IPS DF 19.7 (cell line): ENCODE measurements at regions not wholly inside any gene's neighbourhood (a gene's known extent, or its start where the extent isn't known, plus 50 kb on each side); places are given as distances from the start of the nearest gene placed in this dataset.
A peak's percentile ranks its signal among the peaks of the same experiment; 100 is the strongest.
"Not testable (repeated sequence)": the region's sequence is repeated elsewhere in the genome, so short reads cannot be mapped to it uniquely, and the experiment has no call there.

Source experiments
- DNase-seq: peaks from one replicate; pipeline ENCODE4 v3.0.0-alpha.2; 2013; ENCODE audit warnings: low read depth, low spot score

DNA sequence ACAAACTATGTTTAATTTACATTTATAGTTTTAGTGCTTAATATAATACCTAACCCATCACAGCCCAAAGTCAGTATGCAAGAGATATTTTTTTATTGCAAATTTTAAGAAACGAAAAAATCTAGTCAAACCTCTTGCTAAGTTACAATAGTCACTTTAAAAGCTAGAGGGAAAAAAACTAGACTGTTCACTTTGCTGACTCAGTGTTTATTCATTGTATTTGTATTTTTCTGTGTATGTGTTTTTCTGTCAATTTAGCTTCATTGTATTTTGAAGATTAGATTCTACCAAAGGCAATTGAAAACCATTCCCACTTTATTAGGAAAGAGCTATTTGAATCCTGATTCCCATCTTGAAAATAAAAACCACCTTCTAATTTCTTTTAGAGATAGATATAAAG is 891.5 kb downstream of the SLC16A7 start:
- DNase-seq, result no peak

DNA sequence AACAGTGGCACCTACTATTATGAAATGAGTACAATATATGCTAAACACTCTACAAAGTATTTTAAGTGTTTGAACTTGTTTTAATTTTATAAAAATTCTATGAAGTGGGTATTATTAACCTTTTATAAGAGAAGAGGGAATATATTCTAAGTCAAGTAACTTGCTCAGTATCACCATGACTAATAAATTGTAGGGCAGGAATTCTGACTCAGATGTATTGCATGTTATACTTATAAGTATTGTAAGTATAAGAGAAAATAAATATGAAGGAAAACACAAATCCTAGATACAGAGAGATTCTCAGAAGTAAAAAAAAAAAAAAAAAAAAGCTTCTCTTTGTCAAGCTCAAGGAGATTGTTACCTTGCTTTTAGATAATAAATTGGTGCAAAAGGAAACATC is 893.2 kb downstream of the SLC16A7 start:
- no peak for DNase-seq

DNA sequence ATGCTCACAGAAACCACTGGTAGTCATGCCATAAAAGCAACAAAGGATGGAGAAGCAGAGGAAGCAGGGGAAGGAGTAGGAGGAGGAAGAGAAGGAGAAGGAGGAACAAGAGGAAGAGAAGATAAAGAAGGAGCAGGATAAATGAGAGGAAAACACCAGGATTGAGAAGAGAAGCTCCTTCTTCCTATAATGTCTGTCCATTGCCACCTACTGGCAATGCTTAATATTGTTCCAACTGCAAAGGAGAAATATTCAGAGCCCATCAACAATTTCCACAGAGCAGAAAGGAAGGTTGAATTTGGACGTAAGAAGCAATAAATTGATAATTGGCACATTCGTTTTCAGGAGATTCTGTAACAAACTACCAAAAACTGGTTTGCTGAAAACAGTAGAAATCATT is 898.4 kb downstream of the SLC16A7 start:
- DNase-seq, result peak; percentile 2

DNA sequence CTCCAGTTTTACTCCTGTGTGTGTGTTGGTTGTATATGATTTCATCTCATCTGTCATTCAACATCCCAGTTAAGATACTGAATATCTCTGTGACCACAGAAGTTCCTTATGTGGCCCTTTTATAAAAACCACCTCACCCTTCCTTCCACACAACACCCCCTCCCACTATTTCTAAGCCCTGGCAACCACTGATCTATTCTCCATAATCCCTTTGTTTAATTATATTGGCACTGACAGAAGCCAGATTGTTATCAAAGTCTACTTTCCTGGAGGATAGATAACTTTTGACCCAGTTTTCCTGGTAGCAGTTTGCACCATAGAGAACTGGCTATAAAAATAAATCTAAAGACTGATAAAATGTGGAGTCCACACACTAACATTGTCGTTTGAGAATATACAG is 902.8 kb downstream of the SLC16A7 start:
- no peak for DNase-seq

DNA sequence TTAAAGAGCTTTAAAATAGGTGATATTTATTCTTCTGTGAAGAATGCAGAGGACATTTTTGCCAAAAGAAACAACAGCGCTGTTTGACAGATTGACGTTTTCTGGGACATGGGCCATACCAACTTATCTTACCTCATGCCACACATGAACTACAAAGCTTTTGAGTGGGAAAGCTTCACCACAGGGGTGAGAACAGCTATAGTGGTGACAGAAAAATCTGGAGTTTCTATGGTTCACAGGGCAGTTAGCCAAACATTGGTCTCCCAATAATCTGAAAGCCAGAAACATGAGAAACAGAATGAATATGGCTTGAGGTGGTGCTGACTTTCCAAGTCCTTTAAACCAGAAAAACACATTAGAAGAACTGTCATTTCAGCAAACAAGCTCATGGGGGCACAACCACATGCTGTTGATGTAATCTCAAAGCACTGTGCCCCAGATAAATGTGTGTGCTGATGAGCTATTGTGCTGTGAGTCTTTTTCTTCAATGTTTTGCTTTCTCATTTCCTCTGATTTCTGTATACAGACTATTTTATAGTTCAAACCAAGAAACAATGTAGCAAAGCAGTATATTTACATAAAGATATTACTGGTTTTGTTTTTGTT is 905.4 kb downstream of the SLC16A7 start:
- peak; percentile 3 for DNase-seq

DNA sequence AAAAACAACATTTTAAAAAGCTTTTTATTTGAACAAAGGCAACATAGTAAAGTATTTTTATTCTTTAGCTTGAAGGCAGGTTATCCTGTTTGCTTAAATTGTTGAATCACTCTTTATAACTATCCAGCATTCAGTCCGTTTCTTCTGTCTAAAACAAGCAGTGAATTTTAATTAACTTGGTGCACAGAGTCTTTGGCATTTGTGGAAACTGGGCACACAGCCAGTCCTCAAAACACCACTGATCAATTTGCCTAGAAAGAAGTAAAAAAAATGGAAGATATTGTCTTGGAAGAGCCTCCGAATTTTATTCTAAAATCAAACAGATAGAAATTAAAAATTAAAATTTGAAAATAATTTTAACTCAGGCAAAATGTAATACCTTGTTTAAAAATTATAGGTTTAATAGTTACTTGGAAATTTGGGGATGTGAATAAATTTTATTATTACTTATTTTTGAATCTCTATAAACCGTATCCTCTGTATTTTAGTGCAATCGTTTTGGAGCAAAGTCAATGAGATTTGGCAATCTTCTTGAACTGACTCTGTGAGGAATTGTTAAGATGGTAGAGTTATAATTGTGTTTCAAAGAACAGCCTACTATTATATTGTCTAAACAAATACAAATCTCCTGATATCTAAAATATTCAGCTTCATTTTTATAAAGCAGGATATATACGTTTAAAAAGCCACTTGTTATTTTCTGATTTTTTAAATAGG is 927.0 kb downstream of the SLC16A7 start:
- DNase-seq, result no peak

DNA sequence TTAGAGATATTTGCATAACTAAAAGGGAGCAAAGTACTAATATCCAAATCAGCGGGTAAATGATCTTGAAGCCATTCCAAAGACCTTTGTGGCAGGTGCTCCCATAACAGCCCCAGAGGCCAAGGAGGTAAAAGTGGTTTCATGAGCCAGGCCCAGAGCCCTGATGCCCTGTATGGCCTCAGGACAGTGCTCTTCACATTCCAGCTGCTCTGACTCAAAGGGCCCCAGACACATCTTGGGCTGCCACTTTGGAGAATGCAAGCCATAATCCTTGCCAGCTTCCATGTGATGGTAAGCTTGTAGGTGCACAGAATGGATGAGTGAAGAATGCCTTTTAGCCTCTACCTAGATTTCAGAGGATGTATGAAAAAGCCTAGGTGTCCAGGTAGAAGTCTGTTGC is 933.4 kb downstream of the SLC16A7 start:
- DNase-seq, result no peak

DNA sequence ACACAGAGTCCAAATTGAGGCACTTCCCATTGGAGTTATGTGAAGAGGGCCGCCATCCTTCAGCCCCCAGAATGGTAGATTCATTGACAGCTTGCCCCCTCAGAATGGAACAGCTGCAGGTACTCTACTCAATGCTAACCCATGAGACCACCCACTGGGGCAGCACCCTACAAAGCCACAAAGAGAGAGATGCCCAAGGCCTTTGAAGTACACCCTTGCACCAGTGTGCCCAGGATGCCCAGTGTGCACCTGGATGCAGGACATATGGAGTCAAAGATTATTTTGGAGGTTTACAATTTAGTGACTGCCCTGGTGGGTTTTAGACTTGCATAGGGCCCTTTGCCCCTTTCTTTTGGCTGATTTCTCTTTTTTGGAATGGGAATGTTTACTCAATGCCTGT is 933.9 kb downstream of the SLC16A7 start:
- DNase-seq, result no peak

DNA sequence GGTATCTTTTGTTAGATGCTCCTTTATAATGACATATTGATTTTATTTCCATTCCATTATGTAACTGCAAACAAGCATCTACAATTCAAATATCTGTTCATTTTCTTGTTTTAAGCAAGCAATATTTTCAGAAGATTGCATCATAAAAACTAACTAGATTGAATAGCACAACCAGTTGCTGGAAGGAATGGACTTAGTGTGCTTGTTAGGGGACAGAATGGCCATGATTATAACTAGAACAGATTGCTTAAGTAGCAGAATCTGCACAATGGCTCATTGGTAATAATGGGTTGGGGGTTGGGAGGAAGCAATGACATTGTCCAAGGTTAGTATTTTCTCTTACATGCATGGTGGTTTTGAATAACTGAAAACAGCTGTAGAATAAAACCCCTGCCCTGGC is 939.5 kb downstream of the SLC16A7 start:
- no peak for DNase-seq

DNA sequence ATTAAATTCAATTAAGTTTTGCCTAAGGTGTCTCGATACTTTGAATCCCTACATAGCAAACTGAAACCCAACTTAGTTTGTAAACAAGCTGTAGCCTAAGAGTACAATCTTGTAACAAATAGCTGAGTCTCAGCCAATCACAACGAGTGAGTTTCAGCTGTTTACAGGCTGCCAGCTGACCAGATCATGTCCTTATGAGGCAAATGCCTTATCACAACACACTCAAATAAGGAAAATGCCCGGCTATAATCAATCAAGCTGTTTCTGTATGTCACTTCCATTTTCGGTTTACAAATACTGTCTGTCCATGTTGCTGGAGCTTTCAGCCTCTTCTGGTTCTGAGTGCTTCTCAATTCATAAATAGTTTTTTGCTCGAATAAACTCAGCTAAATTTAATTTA is 943.8 kb downstream of the SLC16A7 start:
- no peak for DNase-seq

DNA sequence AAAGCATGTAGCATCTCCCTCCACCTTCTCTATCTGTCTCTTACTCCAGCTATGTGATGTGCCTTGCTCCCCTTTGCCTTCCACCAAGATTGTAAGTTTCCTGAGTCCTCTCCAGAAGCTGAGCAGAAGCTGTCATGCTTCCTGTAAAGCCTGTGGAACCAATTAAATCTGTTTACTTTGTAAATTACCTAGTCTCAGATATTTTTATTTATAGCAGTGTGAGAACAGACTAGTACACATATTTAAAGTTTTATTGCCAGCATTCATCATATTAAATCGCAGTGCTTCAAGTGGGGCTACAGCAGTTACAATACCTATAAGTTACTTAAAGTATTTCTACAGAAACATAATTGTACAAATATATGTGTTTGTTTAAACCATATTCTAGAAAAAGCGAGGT is 973.1 kb downstream of the SLC16A7 start:
- no peak for DNase-seq

DNA sequence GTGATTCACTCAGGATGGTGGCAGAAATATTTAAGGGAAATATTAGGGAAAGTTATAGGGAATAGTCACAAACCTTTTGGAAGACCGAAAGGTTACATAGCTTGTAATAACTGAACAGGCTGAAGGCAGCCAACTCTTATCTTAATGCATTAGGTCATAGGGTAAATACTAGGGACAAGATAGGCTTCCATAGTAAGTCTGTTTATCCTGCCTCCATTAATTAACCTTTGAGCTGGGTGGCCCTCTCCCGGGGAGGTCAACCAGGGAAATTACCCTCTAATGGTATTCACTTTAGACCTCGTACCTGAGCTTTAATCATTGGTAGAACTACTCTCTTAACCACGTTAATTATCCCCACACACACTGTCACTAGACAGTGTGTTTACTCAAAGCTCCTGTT is 981.8 kb downstream of the SLC16A7 start:
- no peak for DNase-seq

DNA sequence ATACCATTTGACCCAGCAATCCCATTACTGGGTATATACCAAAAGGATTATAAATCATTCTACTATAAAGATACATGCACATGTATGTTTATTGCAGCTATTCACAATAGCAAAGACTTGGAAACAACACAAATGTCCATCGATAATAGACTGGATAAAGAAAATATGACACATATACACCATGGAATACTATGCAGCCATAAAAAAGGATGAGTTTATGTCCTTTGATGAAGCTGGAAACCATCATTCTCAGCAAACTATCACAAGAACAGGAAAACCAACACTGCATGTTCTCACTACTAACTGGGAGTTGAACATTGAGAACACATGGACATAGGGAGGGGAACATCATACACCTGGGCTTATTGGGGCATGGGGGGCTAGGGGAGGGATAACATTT is 991.8 kb downstream of the SLC16A7 start:
- not testable (repeated sequence) for DNase-seq

DNA sequence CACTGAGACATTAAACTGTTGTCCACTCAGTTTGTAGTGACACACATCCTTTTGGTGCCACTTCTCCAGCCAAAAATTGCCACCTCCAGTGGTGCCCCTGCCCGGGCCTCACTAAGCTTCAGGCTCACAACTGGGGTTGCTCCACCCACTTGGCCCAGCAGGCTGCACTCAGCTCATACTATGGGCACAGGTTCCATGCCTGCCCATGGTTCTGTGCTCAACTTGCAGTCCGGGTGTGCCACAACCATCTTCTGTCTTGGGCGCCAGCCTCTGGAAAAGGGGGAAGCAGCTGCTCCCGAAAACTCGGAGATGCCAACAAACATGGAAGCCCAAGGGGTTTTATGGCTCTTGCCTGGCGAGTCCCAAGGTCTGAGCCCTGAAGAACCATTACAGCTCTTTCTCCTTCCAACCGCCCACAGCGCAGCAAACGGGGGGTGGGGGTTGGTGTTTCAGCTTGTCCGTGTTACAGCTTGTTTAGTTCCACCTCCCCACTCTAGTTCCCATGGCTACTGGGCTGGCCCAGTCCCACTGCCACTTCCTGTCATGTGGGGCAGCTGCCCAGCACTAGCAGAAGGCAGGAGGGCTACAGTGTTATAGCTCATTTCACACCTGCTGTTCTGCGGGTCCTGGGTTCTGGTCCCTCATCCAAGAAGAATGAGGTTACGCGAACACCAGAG is 998.3 kb downstream of the SLC16A7 start:
- no peak for DNase-seq

DNA sequence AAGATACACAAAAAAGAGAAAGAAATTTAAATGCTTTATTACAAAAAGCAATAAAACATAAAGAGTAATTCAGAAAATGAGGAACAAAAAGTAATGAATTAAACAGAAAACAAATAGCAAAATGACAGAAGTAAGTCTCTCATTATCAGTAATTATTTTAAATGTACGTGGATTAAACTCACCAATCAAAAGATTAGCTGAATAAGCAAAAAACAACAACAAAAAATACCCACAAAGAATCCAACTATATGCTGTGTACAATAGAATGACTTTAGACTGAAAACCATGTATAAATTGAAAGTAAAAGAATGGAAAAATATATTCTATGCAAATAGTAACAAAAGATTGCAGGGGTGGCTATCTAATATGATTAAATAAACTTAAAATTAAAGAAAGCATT is 1006.8 kb downstream of the SLC16A7 start:
- DNase-seq, result no peak

DNA sequence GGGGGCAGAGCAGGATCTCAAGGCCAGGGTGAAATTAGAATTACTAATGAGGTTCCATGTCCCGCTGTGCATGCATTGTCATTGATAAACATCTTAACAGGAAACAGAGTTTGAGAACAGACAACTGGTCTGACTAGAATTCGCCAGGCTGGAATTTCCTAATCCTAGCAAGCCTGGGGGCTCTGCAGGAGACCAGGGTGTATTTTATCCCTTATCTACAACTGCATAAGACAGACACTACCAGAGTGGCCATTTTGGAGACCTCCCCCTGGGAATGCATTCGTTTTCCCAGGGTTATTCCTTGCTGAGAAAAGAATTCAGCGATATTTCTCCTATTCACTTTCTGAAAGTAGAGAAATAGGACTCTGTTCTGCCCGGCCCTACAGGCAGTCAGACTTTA is 1007.6 kb downstream of the SLC16A7 start:
- DNase-seq, result not testable (repeated sequence)

DNA sequence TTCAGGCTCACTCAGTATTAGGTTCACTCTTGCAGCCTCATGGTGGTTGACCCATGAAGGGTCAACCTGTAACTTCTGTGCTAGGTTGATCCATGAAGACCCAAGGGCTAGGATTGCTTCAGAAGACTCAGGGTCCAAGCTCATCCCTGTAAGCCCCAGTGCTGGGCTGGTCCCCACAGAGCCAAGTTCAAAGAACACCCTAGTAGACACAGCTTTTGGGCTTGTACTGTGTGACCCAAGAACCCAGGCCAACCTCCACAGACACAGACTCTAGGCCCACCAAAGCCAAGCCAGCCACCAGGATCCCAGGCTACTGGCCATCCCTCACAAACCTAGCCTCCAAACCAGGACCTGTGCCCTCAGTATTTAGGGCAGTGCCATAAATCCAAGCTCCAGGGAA is 1020.6 kb downstream of the SLC16A7 start:
- no peak for DNase-seq

DNA sequence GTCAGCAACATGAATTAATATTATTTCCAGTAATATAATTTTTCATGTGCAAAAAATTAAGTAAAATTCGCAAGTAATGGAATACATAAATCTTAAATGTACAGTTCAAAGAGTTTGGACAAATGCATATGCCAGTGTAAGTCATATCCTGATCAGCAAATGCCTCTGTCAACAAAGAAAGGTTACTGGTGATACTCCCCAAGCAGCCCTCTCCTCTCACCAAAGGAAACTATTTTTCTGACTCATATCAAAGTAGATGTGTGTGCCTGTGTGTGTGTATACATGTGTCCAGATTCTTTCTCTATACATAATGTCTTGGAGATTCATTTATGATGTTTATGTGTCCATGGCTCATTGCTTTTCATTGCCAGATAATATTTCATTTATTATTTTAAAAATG is 1035.0 kb downstream of the SLC16A7 start:
- DNase-seq, result no peak

DNA sequence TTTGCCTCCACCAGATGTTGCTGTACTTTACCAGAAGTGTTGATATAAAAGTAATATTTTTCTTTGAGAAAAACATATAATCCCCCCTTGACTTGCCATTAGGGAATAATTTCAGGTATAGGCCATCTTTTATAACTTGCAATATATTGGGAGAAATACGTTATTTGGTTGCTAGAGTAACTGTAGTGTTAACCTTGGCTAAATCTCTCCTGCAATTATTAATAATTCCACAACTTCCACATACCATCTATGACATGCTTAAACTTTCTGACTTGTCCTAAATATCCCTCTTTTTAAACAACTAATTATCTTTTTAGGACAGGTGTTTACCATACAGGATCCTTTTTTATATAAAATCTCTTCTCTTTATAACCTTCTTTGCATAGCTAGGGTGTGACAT is 1048.2 kb downstream of the SLC16A7 start:
- DNase-seq, result no peak

DNA sequence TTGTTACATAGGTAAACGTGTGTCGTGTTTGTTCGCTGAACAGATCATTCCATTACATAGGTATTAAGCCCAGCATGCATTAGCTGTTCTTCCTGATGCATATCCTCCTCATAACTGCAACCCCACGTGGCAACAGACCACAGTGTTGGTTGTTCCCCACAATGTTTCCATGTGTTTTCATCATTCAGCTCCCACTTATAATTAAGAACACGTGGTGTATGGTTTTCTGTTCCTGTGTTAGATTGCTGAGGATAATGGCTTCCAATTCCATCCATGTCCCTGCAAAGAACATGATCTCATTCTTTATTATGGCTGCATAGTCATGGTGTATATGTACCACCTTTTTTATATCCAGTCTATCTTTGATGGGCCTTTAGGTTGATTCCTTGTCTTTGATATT is 1071.1 kb downstream of the SLC16A7 start:
- no peak for DNase-seq

DNA sequence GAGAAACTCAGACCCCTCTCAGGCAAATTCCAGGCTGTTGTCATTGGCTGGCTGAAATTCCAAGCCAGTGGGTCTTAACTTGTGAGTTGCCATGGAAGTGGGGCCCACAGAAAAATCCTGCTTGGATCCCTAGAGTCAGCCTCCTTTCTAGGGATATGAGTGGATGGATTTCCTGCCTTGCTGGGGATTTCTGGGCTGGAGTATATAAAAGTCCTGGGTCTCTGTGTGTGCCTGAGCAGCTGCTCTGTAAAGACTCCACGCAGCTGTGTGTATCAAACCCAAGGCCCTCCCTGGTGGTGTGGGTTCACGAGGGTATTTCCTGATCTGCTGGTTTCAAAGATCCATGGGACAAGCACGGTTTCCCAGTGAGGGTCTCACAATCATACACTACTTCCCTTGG is 1077.1 kb downstream of the SLC16A7 start:
- DNase-seq, result no peak

DNA sequence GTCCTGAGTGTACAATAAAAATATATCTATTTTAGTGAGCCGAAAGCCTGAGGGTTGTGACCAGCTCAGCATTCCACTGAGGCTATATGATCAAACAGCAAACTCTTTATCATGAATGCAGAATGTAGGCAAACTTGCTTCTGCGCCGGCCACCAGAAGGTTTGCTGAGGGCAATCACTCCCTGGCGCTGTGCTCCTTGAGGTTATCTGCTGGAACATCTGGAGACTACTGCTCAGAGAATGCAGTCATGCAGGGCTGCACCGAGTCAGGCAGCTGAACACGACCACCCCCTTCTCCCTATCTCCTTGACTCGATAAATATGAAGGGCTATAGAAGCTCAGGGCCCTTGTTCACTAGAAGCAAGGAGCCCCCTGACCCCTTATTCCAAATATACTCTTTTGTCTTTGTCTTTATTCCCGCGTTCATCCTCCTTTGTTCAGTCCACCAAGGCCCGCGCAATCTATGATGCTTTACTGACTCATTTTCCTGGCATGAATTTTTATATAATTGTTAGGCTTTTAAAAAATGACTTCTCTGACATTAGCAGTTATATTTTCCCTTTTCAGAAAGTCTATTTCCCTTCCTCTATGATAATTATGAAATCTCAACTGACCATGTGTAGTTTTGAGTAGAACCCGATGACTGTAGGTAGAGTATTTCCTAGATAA is 1089.3 kb downstream of the SLC16A7 start:
- no peak for DNase-seq

DNA sequence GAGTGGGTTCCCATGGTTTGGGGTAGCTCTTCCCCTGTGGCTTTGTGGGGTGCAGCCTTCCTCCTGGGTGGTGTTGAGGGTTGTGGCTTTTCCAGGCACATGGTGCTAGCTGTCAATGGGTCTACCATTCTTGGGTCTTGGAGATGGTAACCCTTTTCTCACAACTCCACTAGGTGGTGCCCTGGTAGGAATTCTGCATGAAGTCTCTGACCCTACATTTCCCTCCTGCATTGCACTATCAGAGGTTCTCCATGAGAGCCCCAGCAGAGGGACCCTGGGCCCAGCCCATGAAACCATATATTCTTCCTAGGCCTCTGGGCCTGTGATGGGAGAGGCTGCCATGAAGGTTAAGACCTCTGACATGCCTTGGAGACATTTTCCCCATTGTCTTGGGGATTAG is 1093.3 kb downstream of the SLC16A7 start:
- DNase-seq, result peak; percentile 33
